Activated CD4-positive, CD25-positive, alpha-beta regulatory T cell treated with anti-CD3 and anti-CD28 coated beads, Interleukin-2, amount 50 U/mL, for 16 hours (primary cell): ENCODE measurements at regions not wholly inside any gene's neighbourhood (a gene's known extent, or its start where the extent isn't known, plus 50 kb on each side); places are given as distances from the start of the nearest gene placed in this dataset.

ENCODE experiments used
- DNase-seq: peaks from one replicate; pipeline ENCODE4 v3.0.0-alpha.2; 2020; ENCODE audit warnings: low read depth, low spot score

DNA sequence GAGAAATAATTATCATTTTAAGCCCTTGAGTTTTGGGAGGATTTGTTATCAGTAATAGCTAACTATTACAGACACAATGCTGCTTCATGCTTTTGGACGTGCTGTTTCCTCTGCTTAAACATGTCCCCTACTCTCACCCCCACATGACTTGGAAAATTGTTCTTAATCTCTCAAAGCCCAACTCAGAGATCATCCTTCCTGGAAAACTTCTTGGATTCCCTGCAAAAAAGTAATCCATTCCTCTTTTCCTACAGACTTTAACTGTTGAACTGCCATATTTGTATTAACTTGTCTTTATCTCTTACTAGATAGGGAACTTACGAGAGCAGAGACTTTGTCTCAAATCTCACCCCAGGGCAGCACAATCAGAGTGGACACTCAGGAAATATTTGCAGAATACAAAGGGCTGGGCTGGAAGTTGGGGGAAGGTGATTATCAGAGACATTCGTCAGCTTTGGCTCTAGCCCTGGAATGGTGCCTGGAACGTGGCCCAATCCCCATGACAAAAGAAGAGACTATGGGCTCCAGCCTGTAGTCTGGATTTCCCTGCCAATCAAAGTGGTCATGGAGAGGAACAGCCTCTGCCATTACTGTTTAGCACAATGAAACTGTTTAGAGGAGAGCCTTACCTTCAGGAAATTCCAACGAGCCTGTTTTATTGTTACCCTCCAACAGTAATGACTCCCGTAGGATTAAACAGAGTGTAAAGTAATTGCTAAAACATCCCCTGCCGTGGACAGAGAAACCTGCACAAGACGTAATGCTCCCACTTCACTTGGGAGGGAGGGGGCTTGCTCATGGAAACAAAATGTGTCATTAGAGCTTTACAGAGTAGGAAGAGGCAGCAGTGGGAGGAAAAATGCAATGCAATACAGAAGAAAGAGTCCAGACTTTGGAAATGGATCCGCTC lies 140.4 kb upstream of the AUTS2 start:
- DNase-seq: no peak

DNA sequence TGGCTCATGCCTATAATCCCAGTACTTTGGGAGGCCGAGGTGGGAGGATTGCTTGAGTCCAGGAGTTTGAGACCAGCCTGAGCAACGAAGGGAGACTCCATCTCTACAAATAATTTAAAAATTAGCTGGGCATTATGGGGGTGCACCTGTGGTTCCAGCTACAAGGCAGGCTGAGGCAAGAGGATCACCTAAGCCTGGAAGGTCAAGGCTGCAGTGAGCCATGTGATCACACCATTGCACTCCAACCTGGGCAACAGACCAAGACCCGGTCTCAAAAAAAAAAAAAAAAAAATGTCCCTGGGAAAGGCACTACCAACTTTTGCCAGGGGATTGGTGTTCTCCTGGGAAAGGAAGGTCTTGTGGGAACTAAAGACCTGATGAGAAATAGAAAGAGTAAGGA lies 134.2 kb upstream of the AUTS2 start:
- DNase-seq: no peak

DNA sequence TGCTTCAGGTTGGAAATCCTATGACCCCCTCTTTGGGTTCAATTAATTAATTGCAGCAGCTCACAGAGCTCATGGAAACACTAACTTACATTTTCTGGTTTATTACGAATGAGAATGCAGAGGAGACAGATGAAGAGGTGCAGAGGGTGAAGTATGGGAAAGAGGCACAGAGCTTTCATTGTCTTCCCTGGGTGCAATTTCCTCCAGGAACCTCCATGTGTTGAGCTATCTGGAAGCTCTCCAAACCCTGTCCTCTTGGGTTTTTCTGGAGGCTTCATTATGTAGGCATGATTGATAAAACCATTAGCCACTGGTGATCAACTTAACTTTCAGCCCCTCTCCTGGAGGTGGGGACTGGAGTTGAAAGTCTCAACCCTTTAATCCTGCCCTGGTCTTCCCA lies 133.0 kb upstream of the AUTS2 start:
- DNase-seq: no peak

- no peak for DNase-seq
Measured at GRCh38 chr7:69467826-69468225, 130.4 kb upstream of the AUTS2 start.

- no peak for DNase-seq
Measured at GRCh38 chr7:69476416-69476815, 121.9 kb upstream of the AUTS2 start.

DNA sequence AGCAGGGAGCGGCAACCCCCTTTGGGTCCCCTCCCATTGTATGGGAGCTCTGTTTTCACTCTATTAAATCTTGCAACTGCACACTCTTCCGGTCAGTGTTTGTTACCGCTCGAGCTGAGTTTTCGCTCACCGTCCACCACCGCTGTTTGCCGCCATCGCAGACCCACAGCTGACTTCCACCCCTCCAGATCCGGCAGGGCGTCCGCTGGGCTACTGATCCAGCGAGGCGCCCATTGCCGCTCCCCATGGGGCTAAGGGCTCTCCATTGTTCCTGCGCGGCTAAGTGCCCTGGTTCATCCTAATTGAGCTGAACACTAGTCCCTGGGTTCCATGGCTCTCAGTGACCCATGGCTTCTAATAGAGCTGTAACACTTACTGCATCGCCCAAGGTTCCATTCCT lies 115.6 kb upstream of the AUTS2 start:
- no peak for DNase-seq

- DNase-seq: no peak
Measured at GRCh38 chr7:69489533-69489932, 108.7 kb upstream of the AUTS2 start.

GRCh38 chr7:69498671-69499070 lies 99.6 kb upstream of the AUTS2 start:
- no peak for DNase-seq

DNA sequence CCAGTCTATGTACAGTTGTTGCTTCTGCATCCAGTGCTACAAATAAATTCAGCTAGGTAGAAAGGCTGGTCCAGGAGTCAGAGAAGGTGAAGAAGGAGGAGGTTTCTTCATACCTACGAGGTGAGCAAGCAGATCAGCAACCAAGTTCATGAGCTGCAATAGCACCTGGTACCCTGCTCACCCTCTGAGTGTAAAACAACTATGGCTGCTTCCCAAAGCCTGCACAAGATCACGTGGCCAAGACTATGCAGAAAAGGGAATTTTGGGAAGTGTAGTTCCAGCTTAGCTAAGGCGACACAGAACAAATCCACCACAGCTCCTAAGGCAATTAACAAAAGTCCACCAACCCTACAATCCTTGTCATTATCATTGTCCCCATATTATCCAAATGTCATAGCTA lies 95.9 kb upstream of the AUTS2 start:
- DNase-seq: no peak

- no peak for DNase-seq
Measured at GRCh38 chr7:69504733-69505420, 93.4 kb upstream of the AUTS2 start.

- DNase-seq: no peak
Measured at GRCh38 chr7:69508736-69509135, 89.5 kb upstream of the AUTS2 start.

- no peak for DNase-seq
Measured at GRCh38 chr7:69510114-69510513, 88.2 kb upstream of the AUTS2 start.

DNA sequence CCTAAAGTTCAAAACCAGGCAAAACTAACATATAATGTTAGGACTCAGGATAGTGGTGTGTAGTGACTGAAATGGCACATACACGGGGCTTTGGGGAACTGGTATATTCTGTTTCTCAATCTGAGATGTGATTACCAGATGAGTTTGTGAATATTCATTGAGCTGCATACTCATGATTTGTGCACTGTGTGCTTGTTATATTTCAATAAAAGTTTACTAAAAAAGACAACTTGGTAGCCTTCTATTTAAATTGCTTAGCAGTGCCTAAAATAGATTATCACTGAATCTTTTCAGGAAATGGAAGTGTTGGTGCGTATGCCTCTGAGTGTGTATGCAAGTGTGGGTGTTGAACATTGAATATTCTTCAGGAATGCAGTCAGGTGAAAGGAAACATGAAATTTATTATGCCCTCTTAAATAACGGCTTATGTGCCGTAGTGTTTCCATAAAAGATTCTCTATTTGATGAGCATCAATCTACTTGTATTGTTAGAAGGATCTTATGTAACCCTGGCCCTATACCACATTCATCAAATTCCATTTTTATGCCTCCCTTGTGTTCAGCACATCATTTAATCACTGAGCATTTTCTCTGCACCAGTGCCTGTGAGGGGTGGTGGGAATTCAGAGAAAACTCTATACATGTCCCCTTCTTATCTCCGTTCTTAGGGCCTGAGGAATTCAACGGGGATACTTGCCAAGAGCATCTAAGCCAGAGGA lies 82.6 kb upstream of the AUTS2 start:
- DNase-seq: no peak

DNA sequence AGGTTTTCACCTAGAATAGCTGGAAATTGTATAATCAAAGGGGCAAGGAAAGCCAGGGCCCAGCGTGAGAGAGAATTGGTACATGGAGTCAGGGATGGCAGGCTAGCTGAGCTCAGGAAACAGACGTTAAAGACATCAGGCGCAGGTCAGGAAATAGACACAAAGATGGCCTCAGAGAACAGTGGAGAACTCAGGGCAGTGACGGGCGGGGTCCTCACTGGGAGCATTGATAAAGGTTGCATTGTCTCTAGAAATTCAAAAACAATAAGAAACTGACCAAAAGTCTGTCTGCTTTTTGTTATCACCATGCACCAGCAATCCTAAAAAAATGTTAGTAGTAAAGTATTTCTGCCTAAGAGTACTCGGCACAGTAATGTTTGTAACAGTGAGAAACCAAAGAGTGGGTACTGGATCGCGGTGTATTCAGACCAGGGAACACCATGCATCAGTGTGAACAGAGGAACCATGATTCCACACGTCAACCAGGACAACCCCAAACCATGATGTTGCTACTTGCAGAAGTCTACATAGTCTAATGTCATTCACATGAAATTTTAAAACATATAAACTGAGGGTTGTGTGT lies 81.9 kb upstream of the AUTS2 start:
- DNase-seq: no peak

GRCh38 chr7:69517985-69518704 lies 80.1 kb upstream of the AUTS2 start:
- DNase-seq: no peak

DNA sequence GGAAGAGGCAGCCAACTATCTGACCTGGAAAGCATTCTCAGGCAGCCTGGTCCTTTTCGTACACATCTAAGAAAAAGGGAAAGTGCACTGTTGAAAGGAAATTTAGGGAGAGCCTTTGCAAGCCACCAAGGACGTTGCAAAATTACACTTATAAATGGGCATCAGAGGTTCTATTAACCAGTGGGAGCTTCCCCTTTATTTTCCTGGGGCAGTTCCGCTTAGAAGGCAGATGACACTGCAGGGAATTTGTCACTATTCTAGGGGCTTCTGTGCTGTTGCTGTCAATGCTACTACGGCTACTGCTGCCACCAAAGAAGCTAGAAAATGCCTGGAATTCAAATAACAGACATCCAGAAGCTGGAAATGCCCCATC lies 79.6 kb upstream of the AUTS2 start:
- no peak for DNase-seq

DNA sequence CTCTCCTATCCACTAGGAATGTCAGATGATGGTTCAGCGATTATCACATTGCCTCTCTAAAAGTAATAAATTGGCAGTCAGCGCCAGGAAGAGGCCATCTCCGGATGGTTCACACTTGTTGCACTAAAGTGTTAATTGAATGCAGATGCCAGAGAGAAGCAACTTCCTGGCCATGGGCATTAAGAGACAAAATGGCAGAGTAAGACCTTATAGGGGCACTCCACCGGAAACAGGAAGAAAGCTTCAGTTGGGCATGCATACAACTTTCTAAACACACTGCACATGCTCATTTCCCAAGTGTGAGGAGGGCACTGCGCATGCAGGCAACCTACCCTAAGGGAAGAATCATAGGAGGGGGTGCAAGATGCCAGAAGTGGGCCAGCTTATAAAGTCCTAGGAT lies 71.7 kb upstream of the AUTS2 start:
- DNase-seq: no peak

- DNase-seq: no peak
Measured at GRCh38 chr7:69527706-69528105, 70.6 kb upstream of the AUTS2 start.

DNA sequence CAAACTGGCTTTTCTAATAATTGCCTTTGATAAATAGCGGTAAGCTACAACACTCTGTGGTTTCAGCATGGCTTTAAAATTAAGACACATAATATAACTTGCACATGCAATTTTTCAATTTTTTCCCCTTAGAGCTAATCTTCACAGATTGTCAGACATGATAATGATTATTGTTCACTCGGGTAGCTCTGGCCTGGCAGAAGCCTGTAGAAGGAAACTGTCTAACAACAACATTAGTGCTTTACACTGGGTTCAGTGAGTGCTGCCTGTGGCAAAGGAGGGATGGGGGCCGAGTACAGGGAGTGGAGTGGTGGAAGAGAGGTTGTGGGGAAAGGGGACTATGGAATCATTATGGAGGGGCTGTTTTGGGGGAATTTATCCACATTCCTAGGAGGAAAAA lies 67.2 kb upstream of the AUTS2 start:
- no peak for DNase-seq

GRCh38 chr7:69534461-69535041 lies 63.7 kb upstream of the AUTS2 start:
- no peak for DNase-seq

- DNase-seq: no peak
Measured at GRCh38 chr7:69537691-69538090, 60.6 kb upstream of the AUTS2 start.
